Stimulated activated CD8-positive, alpha-beta memory T cell treated with anti-CD3 and anti-CD28 coated beads, Interleukin-15, amount 100 ng/mL, for 1 hour (primary cell): ENCODE measurements at regions not wholly inside any gene's neighbourhood (a gene's known extent, or its start where the extent isn't known, plus 50 kb on each side); places are given as distances from the start of the nearest gene placed in this dataset.

Experiments used
- DNase-seq: peaks from one replicate; pipeline ENCODE4 v3.0.0-alpha.2; 2020; ENCODE audit warnings: low read depth

- DNase-seq: no peak
These were observed 591.1 kb downstream of the BRD1 start for GRCh38 chr22:49236541-49237075.

- DNase-seq: no peak
These were observed 592.0 kb downstream of the BRD1 start for GRCh38 chr22:49235463-49236300.

- DNase-seq: no peak
These were observed 593.2 kb downstream of the BRD1 start for GRCh38 chr22:49234459-49234858.

- DNase-seq: no peak
These were observed 594.1 kb downstream of the BRD1 start for GRCh38 chr22:49233507-49234100.

GRCh38 chr22:49232319-49233067 is 595.2 kb downstream of the BRD1 start:
- DNase-seq: no peak

- no peak for DNase-seq
These were observed 597.5 kb downstream of the BRD1 start for GRCh38 chr22:49230194-49230577.

GRCh38 chr22:49229483-49230193 is 598.0 kb downstream of the BRD1 start:
- DNase-seq: no peak

- no peak for DNase-seq
These were observed 599.1 kb downstream of the BRD1 start for GRCh38 chr22:49228431-49229037.

- no peak for DNase-seq
These were observed 600.0 kb downstream of the BRD1 start for GRCh38 chr22:49227670-49228069.

GRCh38 chr22:49226096-49226495 is 601.6 kb downstream of the BRD1 start:
- no peak for DNase-seq

GRCh38 chr22:49224243-49224642 is 603.4 kb downstream of the BRD1 start:
- no peak for DNase-seq

GRCh38 chr22:49218142-49218541 is 609.5 kb downstream of the BRD1 start:
- DNase-seq: no peak

- DNase-seq: no peak
These were observed 611.1 kb downstream of the BRD1 start for GRCh38 chr22:49216579-49216978.

- DNase-seq: no peak
These were observed 611.8 kb downstream of the BRD1 start for GRCh38 chr22:49215840-49216239.

GRCh38 chr22:49214976-49215375 is 612.7 kb downstream of the BRD1 start:
- DNase-seq: no peak

GRCh38 chr22:49213731-49214352 is 613.8 kb downstream of the BRD1 start:
- DNase-seq: no peak

GRCh38 chr22:49212466-49212865 is 615.2 kb downstream of the BRD1 start:
- DNase-seq: no peak

GRCh38 chr22:49212002-49212401 is 615.7 kb downstream of the BRD1 start:
- no peak for DNase-seq

- no peak for DNase-seq
These were observed 616.5 kb downstream of the BRD1 start for GRCh38 chr22:49211176-49211575.

GRCh38 chr22:49210606-49211005 is 617.1 kb downstream of the BRD1 start:
- no peak for DNase-seq
